Liver (tissue), 3 donors: ENCODE measurements at regions not wholly inside any gene's neighbourhood (a gene's known extent, or its start where the extent isn't known, plus 50 kb on each side); places are given as distances from the start of the nearest gene placed in this dataset.

Experiments used
- ATF3 ChIP-seq: IDR thresholded peaks from 2 replicates; pipeline ENCODE4 v1.6.1; 2016; ENCODE audit warnings: antibody characterized with exemption
- CTCF ChIP-seq: fragments of 150-350 bp; IDR thresholded peaks from 2 replicates; pipeline ENCODE4 v1.5.1; 2017; ENCODE audit warnings: improper control_type of control experiment, low read depth, low read length; ENCODE audit not compliant: missing input control
- EGR1 ChIP-seq, 2 donors: IDR thresholded peaks; 2 replicates each; pipeline ENCODE4 v1.6.1; 2016 to 2018; ENCODE audit warnings: antibody characterized with exemption in 2 of 2, low read depth in 2 of 2
- FOXA2 ChIP-seq: IDR thresholded peaks from 2 replicates; pipeline ENCODE4 v1.6.1; 2016; ENCODE audit warnings: antibody characterized with exemption
- HNF4A ChIP-seq, 2 donors: conservative IDR thresholded peaks; 2 replicates each; pipeline ENCODE4 v1.6.1; 2016; ENCODE audit warnings: antibody characterized with exemption in 2 of 2, mild to moderate bottlenecking in 2 of 2
- JUND ChIP-seq, 2 donors: IDR thresholded peaks; 2 replicates each; pipeline ENCODE4 v1.6.1; 2016; ENCODE audit warnings: antibody characterized with exemption in 2 of 2
- NR2F2 ChIP-seq: IDR thresholded peaks from 2 replicates; pipeline ENCODE4 v1.6.1; 2016; ENCODE audit warnings: antibody characterized with exemption
- SP1 ChIP-seq: IDR thresholded peaks from 2 replicates; pipeline ENCODE4 v1.6.1; 2018; ENCODE audit warnings: antibody characterized with exemption, mild to moderate bottlenecking
- TAF1 ChIP-seq: conservative IDR thresholded peaks from 2 replicates; pipeline ENCODE4 v1.6.1; 2016; ENCODE audit warnings: antibody characterized with exemption, mild to moderate bottlenecking
- YY1 ChIP-seq: IDR thresholded peaks from 2 replicates; pipeline ENCODE4 v1.6.1; 2016; ENCODE audit warnings: antibody characterized with exemption, mild to moderate bottlenecking
- ZBTB33 ChIP-seq: IDR thresholded peaks from 2 replicates; pipeline ENCODE4 v1.6.1; 2016; ENCODE audit warnings: antibody characterized with exemption
- TF ChIP-seq, protein P1 (sequence below): IDR thresholded peaks from 2 replicates; pipeline ENCODE4 v1.6.1; 2016; ENCODE audit warnings: antibody characterized with exemption
- TF ChIP-seq, protein P2 (sequence below): IDR thresholded peaks from 2 replicates; pipeline ENCODE4 v1.6.1; 2016; ENCODE audit warnings: antibody characterized with exemption, mild to moderate bottlenecking
- donor health status: healthy.
- donor health status: healthy.

GRCh38 chr3:31402117-31402516 lies 130.6 kb upstream of the STT3B start:
- TF ChIP-seq CTCF (no peak), YY1 (no peak), TAF1 (no peak), EGR1 (IDR thresholded peaks at IDR 0.05; ENCODE audit: low read depth in 2 of 2) (no peak), JUND (IDR thresholded peaks at IDR 0.05) (no peak), FOXA2 (no peak), ZBTB33 (no peak), ATF3 (no peak), HNF4A (conservative IDR thresholded peaks at IDR 0.05) (no peak), NR2F2 (no peak), SP1 (no peak)
- TF ChIP-seq, protein P1, sequence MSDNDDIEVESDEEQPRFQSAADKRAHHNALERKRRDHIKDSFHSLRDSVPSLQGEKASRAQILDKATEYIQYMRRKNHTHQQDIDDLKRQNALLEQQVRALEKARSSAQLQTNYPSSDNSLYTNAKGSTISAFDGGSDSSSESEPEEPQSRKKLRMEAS, result no peak
- TF ChIP-seq, protein P2, sequence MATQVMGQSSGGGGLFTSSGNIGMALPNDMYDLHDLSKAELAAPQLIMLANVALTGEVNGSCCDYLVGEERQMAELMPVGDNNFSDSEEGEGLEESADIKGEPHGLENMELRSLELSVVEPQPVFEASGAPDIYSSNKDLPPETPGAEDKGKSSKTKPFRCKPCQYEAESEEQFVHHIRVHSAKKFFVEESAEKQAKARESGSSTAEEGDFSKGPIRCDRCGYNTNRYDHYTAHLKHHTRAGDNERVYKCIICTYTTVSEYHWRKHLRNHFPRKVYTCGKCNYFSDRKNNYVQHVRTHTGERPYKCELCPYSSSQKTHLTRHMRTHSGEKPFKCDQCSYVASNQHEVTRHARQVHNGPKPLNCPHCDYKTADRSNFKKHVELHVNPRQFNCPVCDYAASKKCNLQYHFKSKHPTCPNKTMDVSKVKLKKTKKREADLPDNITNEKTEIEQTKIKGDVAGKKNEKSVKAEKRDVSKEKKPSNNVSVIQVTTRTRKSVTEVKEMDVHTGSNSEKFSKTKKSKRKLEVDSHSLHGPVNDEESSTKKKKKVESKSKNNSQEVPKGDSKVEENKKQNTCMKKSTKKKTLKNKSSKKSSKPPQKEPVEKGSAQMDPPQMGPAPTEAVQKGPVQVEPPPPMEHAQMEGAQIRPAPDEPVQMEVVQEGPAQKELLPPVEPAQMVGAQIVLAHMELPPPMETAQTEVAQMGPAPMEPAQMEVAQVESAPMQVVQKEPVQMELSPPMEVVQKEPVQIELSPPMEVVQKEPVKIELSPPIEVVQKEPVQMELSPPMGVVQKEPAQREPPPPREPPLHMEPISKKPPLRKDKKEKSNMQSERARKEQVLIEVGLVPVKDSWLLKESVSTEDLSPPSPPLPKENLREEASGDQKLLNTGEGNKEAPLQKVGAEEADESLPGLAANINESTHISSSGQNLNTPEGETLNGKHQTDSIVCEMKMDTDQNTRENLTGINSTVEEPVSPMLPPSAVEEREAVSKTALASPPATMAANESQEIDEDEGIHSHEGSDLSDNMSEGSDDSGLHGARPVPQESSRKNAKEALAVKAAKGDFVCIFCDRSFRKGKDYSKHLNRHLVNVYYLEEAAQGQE, result no peak
